DOHH2 (cell line): ENCODE measurements at regions not wholly inside any gene's neighbourhood (a gene's known extent, or its start where the extent isn't known, plus 50 kb on each side); places are given as distances from the start of the nearest gene placed in this dataset.

Experiments
- H3F3A ChIP-seq: fragments of 200-600 bp; sonication (generic), shearing (Covaris generic); 2 replicates; pipeline ENCODE4 v1.6.0; 2016; ENCODE audit warnings: antibody characterized with exemption, mild to moderate bottlenecking; ENCODE audit not compliant: control insufficient read depth, insufficient read depth
- H3K27ac ChIP-seq: fragments of 200-600 bp; sonication (generic); 2 replicates; pipeline ENCODE4 v1.5.1; 2014; ENCODE audit warnings: low read depth, mild to moderate bottlenecking, low read length, moderate library complexity
- H3K27me3 ChIP-seq: fragments of 200-600 bp; sonication (generic); 2 replicates; pipeline ENCODE4 v1.6.1; 2014; ENCODE audit warnings: mild to moderate bottlenecking, low read length, mixed read lengths; ENCODE audit not compliant: control insufficient read depth
- H3K36me3 ChIP-seq: fragments of 200-600 bp; sonication (generic); 2 replicates; pipeline ENCODE4 v1.6.1; 2014; ENCODE audit warnings: mild to moderate bottlenecking, low read length, moderate library complexity, mixed read lengths; ENCODE audit not compliant: control insufficient read depth
- H3K4me1 ChIP-seq: fragments of 200-600 bp; sonication (generic); 2 replicates; pipeline ENCODE4 v1.6.1; 2014; ENCODE audit warnings: mild to moderate bottlenecking, low read length, mixed read lengths; ENCODE audit not compliant: control insufficient read depth
- H3K4me2 ChIP-seq: fragments of 200-600 bp; sonication (generic); 2 replicates; pipeline ENCODE4 v1.6.0; 2014; ENCODE audit warnings: mild to moderate bottlenecking, low read length, moderate library complexity
- H3K4me3 ChIP-seq: fragments of 200-600 bp; sonication (generic); 2 replicates; pipeline ENCODE4 v1.5.1; 2014; ENCODE audit warnings: mild to moderate bottlenecking, low read length, mixed read lengths
- H3K79me2 ChIP-seq: fragments of 200-600 bp; sonication (generic); 2 replicates; pipeline ENCODE4 v1.6.1; 2014; ENCODE audit warnings: mild to moderate bottlenecking, low read length, mixed read lengths; ENCODE audit not compliant: control insufficient read depth
- H3K9me2 ChIP-seq: fragments of 200-600 bp; sonication (generic); replicated peaks from 2 replicates; pipeline ENCODE4 v1.6.1; 2014; ENCODE audit warnings: mild to moderate bottlenecking, low read length, mixed read lengths; ENCODE audit not compliant: control insufficient read depth
- H3K9me3 ChIP-seq: fragments of 200-600 bp; sonication (generic); 2 replicates; pipeline ENCODE4 v1.6.1; 2014; ENCODE audit warnings: antibody characterized with exemption, low read length, mixed read lengths; ENCODE audit not compliant: control insufficient read depth, insufficient read depth
- H4K20me1 ChIP-seq: fragments of 200-600 bp; sonication (generic); 2 replicates; pipeline ENCODE4 v1.6.0; 2014; ENCODE audit warnings: low read depth, mild to moderate bottlenecking, antibody characterized with exemption, low read length, moderate library complexity; ENCODE audit not compliant: control insufficient read depth, insufficient read depth
- CTCF ChIP-seq: fragments of 200-600 bp; sonication (generic); IDR thresholded peaks from one replicate; pipeline ENCODE4 v1.5.1; 2014; ENCODE audit warnings: antibody characterized with exemption, mild to moderate bottlenecking, low read depth, low read length; ENCODE audit not compliant: poor library complexity, severe bottlenecking
- EZH2phosphoT487 ChIP-seq: fragments of 200-600 bp; sonication (generic); IDR thresholded peaks from 2 replicates; pipeline ENCODE4 v1.6.1; 2017; ENCODE audit warnings: borderline replicate concordance, mild to moderate bottlenecking, antibody characterized with exemption, low read length, moderate library complexity, mixed read lengths

- no peaks in the 10 kb centered on the region for H4K20me1 ChIP-seq
- TF ChIP-seq CTCF: no peak
- no peak for TF ChIP-seq EZH2phosphoT487
- H3K4me2 ChIP-seq: no peak overlapping the region
- no peaks in the 10 kb centered on the region for H3K9me3 ChIP-seq
- no peaks in the 10 kb centered on the region for H3K36me3 ChIP-seq
- H3F3A ChIP-seq: no peaks in the 10 kb centered on the region
- H3K4me1 ChIP-seq: no peaks in the 10 kb centered on the region
- no peak overlapping the region for H3K27ac ChIP-seq
- H3K79me2 ChIP-seq: no peaks in the 10 kb centered on the region
- H3K9me2 ChIP-seq: no peaks in the 10 kb centered on the region
- no peak overlapping the region for H3K4me3 ChIP-seq
- H3K27me3 ChIP-seq: no peaks in the 10 kb centered on the region
Measured at GRCh38 chr12:124207617-124208016, 87.3 kb upstream of the RFLNA start.

GRCh38 chr12:124208489-124208888 is 86.4 kb upstream of the RFLNA start:
- Histone ChIP-seq H3K4me1 (no peaks in the 10 kb centered on the region), H4K20me1 (no peaks in the 10 kb centered on the region), H3K4me3 (no peak overlapping the region), H3K36me3 (no peaks in the 10 kb centered on the region), H3K9me3 (no peaks in the 10 kb centered on the region; the same call in 1 of the 2 replicates), H3K9me2 (no peaks in the 10 kb centered on the region), H3K4me2 (no peak overlapping the region), H3K27ac (no peak overlapping the region), H3K79me2 (no peaks in the 10 kb centered on the region), H3F3A (no peaks in the 10 kb centered on the region), H3K27me3 (no peaks in the 10 kb centered on the region)
- TF ChIP-seq CTCF (no peak), EZH2phosphoT487 (no peak)

- Histone ChIP-seq H3K4me1 (no peaks in the 10 kb centered on the region), H3K27me3 (no peaks in the 10 kb centered on the region), H3K36me3 (no peaks in the 10 kb centered on the region), H3K9me2 (no peaks in the 10 kb centered on the region), H3K27ac (no peak overlapping the region), H3K4me2 (no peak overlapping the region), H3K9me3 (peaks cover 7% of the 10 kb centered on the region; the same call in 1 of the 2 replicates), H3K79me2 (no peaks in the 10 kb centered on the region), H3K4me3 (no peak overlapping the region), H3F3A (no peaks in the 10 kb centered on the region), H4K20me1 (no peaks in the 10 kb centered on the region)
- TF ChIP-seq EZH2phosphoT487: no peak
- no peak for TF ChIP-seq CTCF
Measured at GRCh38 chr12:124210991-124211577, 83.8 kb upstream of the RFLNA start.
